A549 (cell line): ENCODE measurements at regions not wholly inside any gene's neighbourhood (a gene's known extent, or its start where the extent isn't known, plus 50 kb on each side); places are given as distances from the start of the nearest gene placed in this dataset.

Experiments used
- CEBPB ChIP-seq, 2 experiments: fragments of >200 bp in 1 of 2; sonication (Bioruptor Twin) in 1 of 2; formaldehyde crosslinking in 1 of 2; IDR thresholded peaks; 2 replicates each; pipeline ENCODE4 v1.6.1; 2012 to 2016
- CTCF ChIP-seq: fragments of >200 bp; sonication (Bioruptor Twin); formaldehyde crosslinking; IDR thresholded peaks from 3 replicates; pipeline ENCODE4 v1.5.1; 2016
- ELK1 ChIP-seq: fragments of 150-350 bp; IDR thresholded peaks from 2 replicates; pipeline ENCODE4 v1.6.1; 2014; ENCODE audit warnings: low read depth, mild to moderate bottlenecking, low read length
- EP300 ChIP-seq, 2 experiments: fragments of >200 bp; sonication (Bioruptor Twin); formaldehyde crosslinking; IDR thresholded peaks; 2 replicates in 1 of 2; 3 replicates in 1 of 2; pipeline ENCODE4 v1.6.1; 2016 to 2017
- HEYL ChIP-seq: fragments of 250-450 bp; sonication (Bioruptor Pico); IDR thresholded peaks from 2 replicates; pipeline ENCODE4 v1.8.0; 2021; ENCODE audit warnings: mild to moderate bottlenecking, moderate library complexity
- MYC ChIP-seq: IDR thresholded peaks from 2 replicates; pipeline ENCODE4 v1.6.1; 2012; ENCODE audit warnings: mild to moderate bottlenecking, inconsistent platforms, low read length, improper control_type of control experiment, borderline replicate concordance
- POLR2A ChIP-seq: IDR thresholded peaks from 2 replicates; pipeline ENCODE4 v1.6.1; 2012; ENCODE audit warnings: mild to moderate bottlenecking, low read length
- RAD21 ChIP-seq, 2 experiments: fragments of >200 bp in 1 of 2; sonication (Bioruptor Twin) in 1 of 2; formaldehyde crosslinking in 1 of 2; IDR thresholded peaks in 1 of 2; conservative IDR thresholded peaks in 1 of 2; 2 replicates in 1 of 2; 3 replicates in 1 of 2; pipeline ENCODE4 v1.6.1; 2012 to 2018; ENCODE audit warnings: inconsistent platforms in 1 of 2
- SMC3 ChIP-seq: fragments of >200 bp; sonication (Bioruptor Twin); formaldehyde crosslinking; IDR thresholded peaks from 3 replicates; pipeline ENCODE4 v1.6.1; 2018; ENCODE audit warnings: inconsistent platforms
- TF ChIP-seq, protein P1 (sequence below): fragments of 450-650 bp; IDR thresholded peaks from 2 replicates; pipeline ENCODE4 v1.6.1; 2014; ENCODE audit warnings: antibody characterized with exemption
- TF ChIP-seq, protein P2 (sequence below): IDR thresholded peaks from 2 replicates; pipeline ENCODE4 v1.6.1; 2012
- TF ChIP-seq, protein P3 (sequence below): fragments of >200 bp; sonication (Bioruptor Twin); formaldehyde crosslinking; IDR thresholded peaks from 3 replicates; pipeline ENCODE4 v1.6.1; 2016
- TF ChIP-seq, protein P4 (sequence below): IDR thresholded peaks from 2 replicates; pipeline ENCODE4 v1.6.1; 2012; ENCODE audit warnings: low read depth, borderline replicate concordance

GRCh38 chr3:96731031-96731430, 83.4 kb upstream of the EPHA6 start:
- TF ChIP-seq HEYL (CRISPR knock-in tag) (no peak), ELK1 (no peak), CTCF (no peak), EP300 (IDR thresholded peaks at IDR 0.05) (no peak), POLR2A (no peak), MYC (no peak), RAD21 (conservative IDR thresholded peaks at IDR 0.05 in 1 of 2, IDR thresholded peaks at IDR 0.05 in 1 of 2) (no peak), SMC3 (no peak), CEBPB (IDR thresholded peaks at IDR 0.05) (no peak)
- TF ChIP-seq, protein P1, sequence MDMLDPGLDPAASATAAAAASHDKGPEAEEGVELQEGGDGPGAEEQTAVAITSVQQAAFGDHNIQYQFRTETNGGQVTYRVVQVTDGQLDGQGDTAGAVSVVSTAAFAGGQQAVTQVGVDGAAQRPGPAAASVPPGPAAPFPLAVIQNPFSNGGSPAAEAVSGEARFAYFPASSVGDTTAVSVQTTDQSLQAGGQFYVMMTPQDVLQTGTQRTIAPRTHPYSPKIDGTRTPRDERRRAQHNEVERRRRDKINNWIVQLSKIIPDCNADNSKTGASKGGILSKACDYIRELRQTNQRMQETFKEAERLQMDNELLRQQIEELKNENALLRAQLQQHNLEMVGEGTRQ = no peak
- TF ChIP-seq, protein P2, sequence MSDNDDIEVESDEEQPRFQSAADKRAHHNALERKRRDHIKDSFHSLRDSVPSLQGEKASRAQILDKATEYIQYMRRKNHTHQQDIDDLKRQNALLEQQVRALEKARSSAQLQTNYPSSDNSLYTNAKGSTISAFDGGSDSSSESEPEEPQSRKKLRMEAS = no peak
- TF ChIP-seq, protein P3, sequence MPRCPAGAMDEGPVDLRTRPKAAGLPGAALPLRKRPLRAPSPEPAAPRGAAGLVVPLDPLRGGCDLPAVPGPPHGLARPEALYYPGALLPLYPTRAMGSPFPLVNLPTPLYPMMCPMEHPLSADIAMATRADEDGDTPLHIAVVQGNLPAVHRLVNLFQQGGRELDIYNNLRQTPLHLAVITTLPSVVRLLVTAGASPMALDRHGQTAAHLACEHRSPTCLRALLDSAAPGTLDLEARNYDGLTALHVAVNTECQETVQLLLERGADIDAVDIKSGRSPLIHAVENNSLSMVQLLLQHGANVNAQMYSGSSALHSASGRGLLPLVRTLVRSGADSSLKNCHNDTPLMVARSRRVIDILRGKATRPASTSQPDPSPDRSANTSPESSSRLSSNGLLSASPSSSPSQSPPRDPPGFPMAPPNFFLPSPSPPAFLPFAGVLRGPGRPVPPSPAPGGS = no peak
- TF ChIP-seq, protein P4, sequence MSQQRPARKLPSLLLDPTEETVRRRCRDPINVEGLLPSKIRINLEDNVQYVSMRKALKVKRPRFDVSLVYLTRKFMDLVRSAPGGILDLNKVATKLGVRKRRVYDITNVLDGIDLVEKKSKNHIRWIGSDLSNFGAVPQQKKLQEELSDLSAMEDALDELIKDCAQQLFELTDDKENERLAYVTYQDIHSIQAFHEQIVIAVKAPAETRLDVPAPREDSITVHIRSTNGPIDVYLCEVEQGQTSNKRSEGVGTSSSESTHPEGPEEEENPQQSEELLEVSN = no peak
